ENCODE measurements at regions not wholly inside any gene's neighbourhood (a gene's known extent, or its start where the extent isn't known, plus 50 kb on each side); places are given as distances from the start of the nearest gene placed in this dataset.
A peak's percentile ranks its signal among the peaks of the same experiment; 100 is the strongest.

GRCh38 chr7:118580743-118581382, 356.4 kb downstream of the ANKRD7 start:
- no peak for DNase-seq

GRCh38 chr7:118583641-118584040, 359.1 kb downstream of the ANKRD7 start:
- peak; percentile 7 for DNase-seq

DNA sequence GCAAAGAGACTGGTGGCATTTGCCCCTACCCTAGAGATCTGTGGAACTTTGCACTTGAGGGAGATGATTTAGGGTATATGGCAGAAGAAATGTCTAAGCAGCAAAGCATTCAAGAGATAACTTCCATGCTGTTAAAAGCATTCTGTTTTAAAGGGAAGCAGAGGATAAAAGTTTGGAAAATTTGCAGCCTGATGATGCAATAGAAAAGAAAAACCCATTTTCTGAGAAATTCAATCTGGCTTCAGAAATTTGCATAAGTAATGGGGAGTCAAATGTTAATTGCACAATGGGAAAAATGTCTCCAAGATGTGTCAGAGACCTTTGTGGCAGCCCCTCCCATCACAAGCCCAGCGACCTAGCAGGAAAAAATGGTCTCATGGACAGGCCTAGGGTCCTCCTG, 361.7 kb downstream of the ANKRD7 start:
- DNase-seq: no peak

DNA sequence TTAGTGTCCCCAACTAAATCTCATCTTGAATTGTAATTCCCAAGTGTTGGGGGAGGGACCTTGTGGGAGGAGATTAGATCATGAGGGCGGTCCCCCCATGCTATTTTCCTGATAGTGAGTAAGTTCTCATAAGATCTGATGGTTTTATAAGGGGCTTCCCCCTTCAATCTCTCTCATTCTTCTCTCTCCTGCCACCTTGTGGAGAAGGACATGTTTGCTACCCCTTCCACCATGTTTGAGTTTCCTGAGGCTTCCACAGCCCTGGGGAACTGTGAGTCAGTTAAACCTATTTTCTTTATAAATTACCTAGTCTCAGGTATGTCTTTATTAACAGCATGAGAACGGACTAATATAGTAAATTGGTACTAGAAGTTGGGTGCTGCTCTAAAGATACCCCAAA, 365.6 kb downstream of the ANKRD7 start:
- no peak for DNase-seq

DNA sequence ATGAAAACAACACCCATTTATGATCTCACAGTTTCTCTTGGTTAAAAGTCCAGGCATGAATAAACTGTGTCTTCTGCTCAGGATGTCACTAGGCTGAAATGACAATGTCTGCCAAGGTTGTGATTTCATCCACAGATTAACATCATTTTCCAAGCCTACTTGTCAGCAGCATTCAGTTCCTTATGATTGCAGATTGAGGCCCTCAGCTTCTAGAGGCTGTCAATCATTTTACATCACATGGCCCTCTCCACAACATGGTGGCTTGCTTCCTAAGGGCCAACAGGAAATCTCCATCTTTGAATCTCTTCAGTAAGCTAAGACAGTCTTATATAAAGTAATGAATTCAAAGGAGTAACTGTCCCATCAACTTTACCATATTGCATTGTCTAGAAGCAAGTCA, 377.6 kb downstream of the ANKRD7 start:
- no peak for DNase-seq

DNA sequence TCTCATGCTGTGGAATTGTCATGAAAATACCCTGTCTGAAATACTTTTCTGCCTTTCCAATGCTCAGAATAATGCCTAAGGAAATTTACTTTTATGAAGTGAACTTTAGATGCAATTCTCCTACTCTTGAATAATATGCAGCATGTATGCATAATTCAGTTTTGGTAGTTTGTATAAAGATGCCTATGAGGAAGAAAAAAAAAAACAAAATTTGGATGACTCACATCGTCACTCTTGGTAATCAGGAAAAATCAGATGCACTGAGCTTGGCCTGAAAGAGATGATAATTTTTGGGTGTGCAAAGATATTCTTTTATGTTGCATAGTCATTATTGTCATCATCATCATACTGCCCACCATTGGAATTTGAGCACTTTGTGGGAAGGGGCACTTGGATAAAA, 382.1 kb downstream of the ANKRD7 start:
- no peak for DNase-seq

GRCh38 chr7:118609207-118609606, 384.7 kb downstream of the ANKRD7 start:
- DNase-seq: no peak

DNA sequence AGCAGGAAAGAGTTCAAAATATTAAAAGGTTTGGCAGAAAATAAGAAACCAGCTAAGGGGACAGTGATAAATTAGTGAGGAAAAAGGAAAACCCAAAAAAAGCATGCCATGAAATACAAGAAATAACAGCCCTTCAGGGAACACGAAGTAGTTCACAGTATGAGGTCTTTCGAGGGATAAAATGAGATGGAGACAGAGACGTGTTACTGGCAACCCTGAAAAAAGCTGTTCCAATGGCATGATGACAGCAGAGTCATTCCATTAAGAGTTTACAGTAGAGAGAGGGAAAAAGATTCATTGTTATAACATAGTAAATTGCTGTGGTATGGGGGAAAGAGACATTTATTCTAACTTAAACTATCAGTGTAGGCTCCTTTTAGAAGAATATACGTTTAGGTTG, 391.2 kb downstream of the ANKRD7 start:
- DNase-seq: no peak

- peak; percentile 92 for DNase-seq
Observed at GRCh38 chr7:118621810-118622360, 397.4 kb downstream of the ANKRD7 start.

DNA sequence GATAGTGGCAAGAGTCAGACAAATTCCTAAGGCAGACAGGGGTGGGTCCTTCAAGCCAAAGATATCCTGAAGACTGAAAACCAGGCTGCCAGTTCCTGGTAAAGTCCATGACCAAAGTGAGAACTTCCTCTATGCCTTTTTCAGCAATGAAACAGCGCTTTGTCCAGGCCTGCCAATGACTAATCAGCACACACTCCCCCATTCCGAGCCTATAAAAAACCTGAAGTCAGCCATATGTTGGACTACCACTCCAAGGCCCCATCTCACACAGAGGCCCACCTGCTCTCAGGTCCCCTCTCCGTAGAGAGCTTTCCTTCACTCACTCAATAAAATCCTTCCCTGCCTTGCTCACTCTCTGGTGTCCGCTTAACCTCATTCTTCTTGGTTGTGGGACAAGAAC, 402.2 kb downstream of the ANKRD7 start:
- DNase-seq: no peak

DNA sequence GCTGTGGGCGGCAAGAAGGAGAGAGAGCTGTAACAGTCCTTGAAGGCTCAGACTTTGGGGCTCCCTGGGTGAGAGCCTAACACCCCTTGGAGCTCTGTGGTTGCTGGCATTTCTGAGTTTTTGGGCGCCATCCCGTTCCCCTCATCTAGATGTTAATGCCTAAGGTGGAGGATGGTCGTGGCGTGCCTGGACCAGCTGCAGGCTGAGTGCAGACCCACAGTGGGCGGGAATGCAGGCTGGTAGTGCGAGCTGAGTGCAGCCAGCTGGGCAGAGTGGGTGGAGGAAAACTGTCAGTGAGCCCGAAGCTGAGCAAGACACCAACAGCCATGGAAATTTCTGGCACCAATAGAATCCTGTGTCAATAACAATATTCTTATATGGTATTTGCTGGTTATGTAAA, 403.0 kb downstream of the ANKRD7 start:
- DNase-seq: no peak

DNA sequence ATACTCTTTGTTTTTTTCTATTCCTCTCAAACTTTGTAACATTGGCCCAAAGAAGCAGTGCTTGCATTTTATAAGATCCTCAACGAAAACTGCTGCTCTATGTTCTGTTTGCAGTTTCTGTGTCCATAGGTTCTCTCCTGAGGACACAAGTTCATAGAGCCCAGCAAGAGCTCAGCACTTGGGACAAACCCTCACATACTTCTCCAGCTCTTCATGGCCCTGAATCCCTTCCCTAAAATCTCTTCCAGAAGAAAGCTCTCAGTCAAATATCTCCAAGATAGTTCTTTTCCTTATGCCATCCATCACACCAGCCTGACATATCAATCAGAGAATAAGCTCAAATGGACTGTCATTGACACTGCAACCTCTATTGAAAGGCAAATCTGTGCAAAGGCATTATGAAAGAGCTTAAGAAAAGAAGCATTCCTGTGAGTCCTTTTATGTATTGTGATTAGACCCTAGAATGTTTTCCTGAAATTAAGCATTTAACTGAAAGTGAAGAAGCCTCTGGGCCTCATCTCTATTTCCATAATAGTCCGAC, 405.5 kb downstream of the ANKRD7 start:
- peak; percentile 33 for DNase-seq

DNA sequence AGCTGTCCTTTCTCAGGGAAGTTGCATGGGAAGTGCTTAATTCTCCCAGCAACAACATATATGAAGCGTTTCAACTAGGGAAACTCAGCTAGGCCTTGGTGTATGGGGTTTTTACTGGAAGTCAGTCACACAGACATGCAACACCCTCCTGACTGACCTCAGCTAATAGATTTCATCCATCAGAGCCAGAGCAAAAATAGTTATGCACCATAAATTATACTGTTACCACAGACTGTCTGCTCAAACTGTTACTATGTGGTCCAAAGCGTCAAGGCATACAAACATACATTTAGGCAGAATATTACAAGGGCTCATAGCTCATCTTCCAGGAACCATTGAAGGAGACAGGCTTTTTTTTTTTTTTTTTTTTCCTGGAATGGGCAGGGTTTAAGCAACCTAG, 417.9 kb downstream of the ANKRD7 start:
- DNase-seq: no peak

DNA sequence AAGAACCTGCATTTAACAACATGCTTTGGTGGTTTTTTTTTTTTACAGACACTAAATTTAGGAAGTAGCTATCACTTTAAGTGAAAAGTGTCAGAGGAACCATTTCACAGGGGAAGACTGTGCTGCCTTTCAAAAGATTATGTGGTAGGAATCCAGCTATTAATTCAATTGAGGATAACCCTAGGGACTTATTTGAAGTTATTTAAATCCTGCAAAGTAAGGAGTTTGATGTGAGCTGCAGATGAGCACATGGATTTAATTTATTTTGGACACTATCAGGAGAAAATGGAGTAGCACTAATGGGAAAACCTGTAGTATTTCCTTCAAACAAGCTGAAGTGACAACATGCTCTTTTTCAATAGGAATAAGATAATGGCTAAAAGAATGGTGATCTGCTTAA, 419.8 kb downstream of the ANKRD7 start:
- DNase-seq: no peak

DNA sequence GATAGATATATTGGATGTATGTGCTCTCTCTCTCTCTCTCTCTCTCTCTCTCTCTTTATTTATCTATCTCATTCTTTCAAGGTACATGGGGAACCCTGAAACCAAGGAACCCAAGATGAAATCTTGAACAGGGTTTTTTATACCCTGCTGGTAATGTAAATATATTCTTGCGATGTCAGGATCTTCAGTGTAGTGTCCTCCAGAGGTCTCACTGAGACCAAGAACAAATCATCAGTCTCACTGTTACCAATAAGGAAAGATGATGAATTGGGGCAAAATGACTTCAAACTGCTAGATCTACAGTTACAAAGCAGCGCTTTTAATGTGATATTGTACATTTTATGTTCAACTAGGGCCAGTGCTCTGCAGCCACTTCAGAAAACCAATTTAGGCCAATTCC, 423.5 kb downstream of the ANKRD7 start:
- no peak for DNase-seq

DNA sequence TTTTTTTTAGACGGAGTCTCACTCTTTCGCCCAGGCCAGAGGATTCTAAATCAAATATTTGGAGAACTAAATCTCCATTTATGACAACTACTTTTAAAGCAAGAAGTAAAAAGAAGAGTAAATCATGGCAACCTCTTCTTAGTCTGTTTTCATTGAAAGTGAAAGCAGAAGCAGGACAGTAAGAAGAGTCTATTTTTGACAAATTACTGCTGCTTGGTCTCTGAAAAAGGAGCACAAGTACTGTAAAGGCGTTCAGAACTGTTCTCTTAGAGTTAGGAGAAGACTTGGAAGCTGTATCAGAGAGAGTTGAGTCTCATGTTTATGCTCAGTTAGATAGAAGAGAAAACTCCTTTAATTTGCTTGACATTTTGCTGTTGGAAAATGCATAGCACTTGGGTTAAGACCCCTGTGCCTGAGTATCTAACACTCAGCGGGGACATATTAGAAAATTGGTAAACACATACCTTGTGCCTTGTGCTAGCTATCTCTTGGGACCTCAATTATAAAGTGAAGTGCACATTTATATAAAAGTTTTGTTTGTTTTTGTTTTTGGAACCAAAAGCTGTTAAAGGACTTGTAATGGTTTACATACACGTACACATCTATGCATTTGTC, 433.0 kb downstream of the ANKRD7 start:
- no peak for DNase-seq

DNA sequence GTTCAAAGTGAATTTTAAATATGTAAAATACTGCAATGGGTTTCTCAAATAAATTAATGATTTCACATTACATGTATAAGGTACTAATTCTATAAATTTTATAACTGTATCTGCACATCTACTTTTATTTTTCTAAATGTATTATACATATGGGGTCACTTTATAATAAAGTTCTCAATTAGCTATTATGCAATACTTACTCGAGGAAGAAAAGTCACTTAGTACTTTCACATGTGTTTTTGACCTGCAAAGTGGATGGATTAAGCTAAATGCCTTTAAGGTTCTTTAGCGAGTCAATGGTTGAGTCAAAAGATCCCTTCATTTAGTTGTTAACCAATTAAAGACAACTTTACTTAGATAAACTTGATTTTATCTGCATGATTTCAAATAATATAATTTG, 437.8 kb downstream of the ANKRD7 start:
- DNase-seq: no peak

GRCh38 chr7:118664498-118664897, 440.0 kb downstream of the ANKRD7 start:
- no peak for DNase-seq

GRCh38 chr7:118671149-118671548, 446.6 kb downstream of the ANKRD7 start:
- DNase-seq: no peak

- no peak for DNase-seq
Observed at GRCh38 chr7:118684796-118685195, 460.3 kb downstream of the ANKRD7 start.

DNA sequence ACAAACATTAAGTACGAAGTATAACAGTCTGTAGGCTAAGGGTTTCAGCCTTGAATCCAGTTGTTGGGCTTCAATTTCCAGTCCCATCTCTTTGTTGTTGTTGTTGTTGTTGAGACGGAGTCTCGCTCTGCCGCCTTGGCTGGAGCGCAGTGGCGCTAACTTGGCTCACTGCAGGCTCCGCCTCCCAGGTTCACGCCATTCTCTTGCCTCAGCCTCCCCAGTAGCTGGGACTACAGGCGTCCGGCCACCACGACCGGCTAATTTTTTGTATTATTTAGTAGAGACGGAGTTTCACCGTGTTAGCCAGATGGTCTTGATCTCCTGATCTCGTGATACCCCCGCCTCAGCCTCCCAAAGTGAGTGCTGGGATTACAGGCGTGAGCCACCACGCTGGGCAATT, 464.9 kb downstream of the ANKRD7 start:
- DNase-seq: no peak

DNA sequence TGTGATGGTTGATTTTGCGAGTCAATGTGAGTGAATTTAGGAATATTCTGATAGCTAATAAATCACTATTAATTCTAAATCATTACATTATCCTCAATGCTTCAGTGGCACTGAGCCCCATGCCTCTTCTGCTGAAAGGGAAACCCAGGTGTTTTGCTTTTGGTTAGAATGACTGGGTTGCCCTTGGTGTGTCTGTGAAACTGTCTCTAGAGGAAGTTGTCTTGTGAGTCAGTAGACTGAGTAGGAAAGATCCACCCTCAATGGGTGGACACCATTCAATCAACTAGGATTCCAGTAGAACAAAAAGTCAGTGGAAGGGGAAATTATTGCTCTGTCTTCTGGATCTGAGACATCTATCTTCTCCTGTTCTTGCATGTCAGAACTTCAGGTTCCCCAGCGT, 472.4 kb downstream of the ANKRD7 start:
- DNase-seq: no peak

DNA sequence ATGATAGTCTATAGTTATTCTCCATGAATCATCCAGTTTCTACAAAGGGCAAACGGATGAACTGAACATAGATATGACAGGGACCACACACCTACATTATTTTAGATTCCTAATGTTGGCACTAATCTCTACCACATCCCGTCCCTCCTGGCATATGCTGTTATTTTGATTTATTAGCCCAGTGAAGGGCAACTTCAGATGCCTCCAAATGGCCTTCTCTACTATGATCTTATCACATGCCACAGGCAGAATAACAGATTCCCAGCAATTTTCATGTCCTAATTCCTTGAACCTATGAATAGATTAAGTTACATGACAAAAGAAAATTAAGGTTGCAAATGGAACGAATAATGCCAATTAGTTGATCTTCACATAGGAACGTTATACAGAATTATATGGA, 474.7 kb downstream of the ANKRD7 start:
- no peak for DNase-seq

DNA sequence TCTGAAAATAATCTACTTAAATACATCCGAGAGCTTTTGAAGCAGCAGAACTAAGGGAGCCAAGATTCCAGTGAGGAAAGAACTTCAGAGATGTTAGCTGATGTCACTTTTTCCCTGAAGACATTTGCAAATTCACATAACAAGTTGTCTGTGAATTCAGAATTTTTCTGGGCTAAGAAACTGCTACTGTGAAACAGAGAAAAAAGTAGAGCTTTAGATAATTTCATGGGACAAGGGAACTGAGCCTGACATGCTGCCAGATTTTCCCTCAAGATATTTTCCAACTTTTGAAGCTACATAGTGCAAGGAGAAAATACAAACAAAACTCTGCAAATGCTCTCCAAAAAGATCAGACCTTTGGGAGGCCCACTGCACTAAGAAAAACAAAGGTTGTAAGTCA, 484.2 kb downstream of the ANKRD7 start:
- peak; percentile 5 for DNase-seq

- no peak for DNase-seq
Observed at GRCh38 chr7:118711688-118712087, 487.2 kb downstream of the ANKRD7 start.
